HG03108 (cell line): ENCODE measurements at regions not wholly inside any gene's neighbourhood (a gene's known extent, or its start where the extent isn't known, plus 50 kb on each side); places are given as distances from the start of the nearest gene placed in this dataset.

Experiments used
- ATAC-seq: cut with Tn5 transposase; IDR thresholded peaks from one replicate; pipeline ENCODE4 v1.9.1; 2021; ENCODE audit warnings: moderate library complexity; ENCODE audit not compliant: unreplicated experiment

DNA sequence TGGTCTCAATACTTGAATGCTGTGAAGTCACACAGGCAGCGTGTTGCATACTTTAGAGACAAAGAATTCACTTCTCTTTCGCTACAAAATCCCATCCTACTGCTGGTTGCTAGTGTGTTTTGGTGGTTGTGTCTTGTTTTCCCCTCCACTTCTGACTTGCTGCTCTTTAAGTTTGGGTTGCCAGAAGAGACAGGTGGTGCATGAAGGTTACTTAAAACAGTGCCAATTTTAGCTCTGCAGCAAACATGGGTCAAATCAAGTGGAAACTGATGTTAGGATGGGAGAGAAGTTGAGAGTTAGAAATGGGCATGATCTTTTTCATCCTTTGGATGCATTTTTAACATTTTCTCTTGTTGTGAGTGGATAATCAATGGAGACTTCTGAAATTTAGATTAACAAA lies 136.2 kb upstream of the KCNH7 start:
- no peak for ATAC-seq

DNA sequence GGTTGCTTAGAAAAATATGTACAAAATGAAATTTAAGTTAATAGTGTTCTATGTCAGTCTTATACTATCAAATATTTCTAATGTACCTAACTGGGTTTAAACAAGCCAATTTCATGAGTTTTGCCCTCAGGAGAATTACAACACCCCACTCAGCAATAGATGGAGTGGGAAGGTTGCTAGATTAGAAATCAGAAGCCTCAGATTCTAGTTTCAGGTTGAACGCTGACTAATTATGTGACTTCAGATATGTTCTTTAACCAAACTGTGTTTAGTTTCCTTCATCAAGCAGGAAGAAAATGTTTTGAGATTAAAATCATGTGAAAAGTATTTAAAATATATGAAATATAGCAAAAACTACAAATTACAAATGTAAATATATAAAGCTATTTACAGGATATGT lies 133.8 kb upstream of the KCNH7 start:
- no peak for ATAC-seq

DNA sequence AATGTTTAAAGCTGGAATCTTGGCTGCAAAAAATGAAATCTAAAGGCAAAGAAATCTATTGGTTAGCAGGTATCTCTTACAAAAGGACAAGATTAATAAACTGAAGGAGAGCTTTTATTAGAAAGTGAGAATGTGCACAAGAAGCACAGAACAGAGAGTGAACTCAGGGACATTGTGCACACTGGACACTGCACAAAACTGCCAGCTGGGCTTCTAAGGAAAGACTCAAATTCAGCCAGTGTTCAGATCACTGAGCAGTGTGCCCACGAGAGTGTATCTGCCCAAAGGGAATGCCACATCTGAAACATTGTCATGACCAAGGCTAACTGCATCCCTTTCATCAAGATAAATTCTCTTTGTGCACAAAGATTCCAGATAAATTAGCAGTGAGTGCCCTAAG lies 129.7 kb upstream of the KCNH7 start:
- no peak for ATAC-seq

DNA sequence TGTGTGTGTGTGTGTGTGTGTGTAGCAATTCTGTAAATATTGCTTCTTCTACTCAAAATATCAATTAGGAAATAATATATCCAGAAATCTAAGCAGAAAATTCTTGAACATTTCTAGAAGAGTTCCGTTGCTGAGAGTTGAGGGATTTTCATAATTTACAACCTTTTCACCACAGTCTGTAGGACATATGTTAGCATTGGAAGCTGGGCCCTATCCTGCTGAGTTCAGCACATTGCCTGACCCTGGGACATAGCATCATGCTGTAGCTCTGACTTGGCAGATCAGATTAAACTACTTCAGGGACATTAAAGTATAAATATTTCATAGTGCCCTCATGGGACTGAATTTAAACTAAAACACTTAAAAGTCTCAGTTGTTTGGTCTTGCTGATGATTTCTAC lies 129.2 kb upstream of the KCNH7 start:
- ATAC-seq = no peak

DNA sequence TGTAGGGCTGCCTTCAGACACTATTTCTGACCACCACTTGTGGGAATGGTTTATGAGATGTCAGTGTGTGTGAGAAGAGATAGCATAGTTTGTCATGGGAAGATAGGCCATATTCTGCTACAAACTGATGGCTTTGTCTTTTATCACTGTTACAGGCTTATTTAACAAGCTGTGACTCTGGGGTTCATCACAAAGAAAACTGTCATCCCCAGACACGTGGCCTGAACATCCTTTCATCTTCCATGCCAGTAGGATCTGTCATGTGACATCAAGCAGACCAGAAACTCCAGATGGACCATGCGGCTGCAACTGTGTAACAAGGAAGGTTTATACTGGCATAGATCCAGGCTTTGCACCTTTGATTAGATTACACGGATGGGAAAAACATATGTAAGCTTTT lies 128.6 kb upstream of the KCNH7 start:
- ATAC-seq = no peak

DNA sequence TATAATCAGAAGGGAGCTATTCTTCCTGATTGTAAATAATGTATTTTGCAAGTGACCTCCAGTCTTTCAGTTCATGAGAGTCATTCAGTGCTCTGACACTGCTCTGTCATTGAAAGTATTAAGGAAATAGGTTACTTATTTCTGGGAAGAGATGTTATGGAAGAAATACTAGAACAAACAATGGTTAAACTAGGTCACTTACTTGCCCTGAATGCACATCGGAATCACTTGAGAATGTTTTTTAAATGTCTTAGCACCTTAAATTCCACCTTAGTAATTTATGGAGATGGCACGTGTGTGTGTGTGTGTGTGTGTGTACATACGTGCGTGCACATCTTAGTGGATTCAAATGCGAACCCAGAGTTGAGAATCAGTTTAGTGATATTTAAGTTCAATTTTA lies 126.6 kb upstream of the KCNH7 start:
- ATAC-seq = no peak

DNA sequence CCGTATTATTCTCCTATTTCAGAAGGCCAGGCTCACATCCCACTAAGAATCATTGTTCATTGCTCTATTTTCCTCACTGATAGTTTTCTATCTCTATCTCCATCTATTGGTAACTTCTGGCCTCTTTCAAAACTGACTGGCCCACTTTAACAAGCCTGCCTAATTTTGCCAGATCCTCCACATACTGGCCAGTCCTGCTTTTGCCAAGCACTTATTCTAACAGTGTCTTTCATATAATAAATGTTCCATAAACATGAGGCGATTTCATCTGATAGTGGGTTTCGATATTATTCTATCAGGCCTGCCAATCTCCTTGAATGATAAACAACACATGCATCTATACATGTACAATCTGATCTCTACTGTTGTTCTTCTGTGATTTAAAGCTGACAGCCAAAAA lies 125.9 kb upstream of the KCNH7 start:
- ATAC-seq = no peak

DNA sequence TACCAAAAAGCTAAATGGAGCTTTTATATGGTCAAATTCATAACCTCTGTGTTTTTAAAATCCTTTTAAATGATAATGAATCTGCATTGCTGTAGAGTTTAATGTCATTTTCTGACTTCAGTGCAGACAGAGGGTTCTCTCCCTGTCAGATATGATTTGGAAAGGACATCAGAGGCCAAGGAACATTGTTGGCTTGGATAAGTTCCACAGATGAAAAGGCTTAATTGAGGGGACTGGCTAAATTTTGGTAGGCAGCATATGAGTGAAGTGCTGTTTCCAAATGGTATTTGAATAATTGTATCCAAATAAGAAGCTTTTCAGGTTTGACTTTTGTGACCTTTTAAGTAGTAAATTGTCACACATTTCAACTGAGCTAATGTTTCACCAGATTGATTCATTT lies 124.6 kb upstream of the KCNH7 start:
- no peak for ATAC-seq

DNA sequence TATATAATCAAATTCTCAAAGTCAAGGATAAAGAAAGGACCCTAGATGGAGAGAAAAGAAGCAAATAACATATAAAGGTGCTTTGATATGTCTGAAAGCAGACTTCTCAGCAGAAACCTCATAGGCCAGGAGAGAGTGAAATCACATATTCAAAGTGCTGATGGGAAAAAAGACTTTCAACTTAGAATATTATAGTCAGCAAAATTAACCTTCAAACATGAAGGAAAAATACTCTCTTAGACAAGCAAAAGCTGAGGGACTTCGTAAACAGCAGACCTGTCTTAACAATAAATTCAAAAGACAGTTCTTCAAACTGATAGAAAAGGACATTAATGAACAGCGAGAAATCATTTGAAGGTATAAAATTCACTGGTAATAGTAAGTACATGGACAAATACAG lies 107.2 kb upstream of the KCNH7 start:
- ATAC-seq = no peak

DNA sequence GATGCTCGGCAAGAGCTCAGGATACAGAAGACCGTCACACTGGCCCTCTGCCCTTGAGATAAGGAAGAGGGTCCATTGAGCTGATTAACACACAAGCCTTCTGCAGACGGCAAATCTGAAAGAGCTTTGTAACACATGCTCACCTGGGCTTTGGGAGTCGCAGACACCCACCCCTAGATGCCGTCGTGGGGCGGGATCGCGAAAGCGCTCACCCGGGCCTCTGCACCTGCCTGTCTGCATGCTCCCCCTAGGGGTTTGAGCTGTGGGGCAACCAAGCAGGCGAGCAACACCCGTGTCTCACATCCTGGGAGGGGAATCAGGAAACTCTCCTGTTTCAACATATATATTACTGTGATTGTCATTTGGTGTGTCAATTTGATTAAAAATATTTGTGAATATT lies 99.8 kb upstream of the KCNH7 start:
- no peak for ATAC-seq

DNA sequence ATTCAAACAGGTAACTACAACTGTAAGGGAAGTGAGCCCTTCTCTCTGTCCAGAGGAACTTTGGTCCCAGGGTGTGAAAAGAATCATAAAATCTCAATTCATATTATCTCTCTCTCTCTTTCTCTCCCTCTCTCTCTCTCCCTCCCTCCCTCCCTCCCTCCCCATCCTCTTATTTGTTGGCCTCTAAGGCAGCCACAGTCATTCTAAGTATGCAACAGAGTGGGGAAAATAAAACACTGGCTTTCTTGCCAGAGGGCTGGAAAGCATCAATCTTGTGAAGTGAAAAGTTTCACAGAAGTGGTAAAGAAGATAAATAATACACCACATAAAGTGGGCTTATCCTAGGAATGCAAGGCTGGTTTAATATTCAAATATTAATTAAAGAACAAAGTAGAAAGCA lies 95.6 kb upstream of the KCNH7 start:
- ATAC-seq = no peak

DNA sequence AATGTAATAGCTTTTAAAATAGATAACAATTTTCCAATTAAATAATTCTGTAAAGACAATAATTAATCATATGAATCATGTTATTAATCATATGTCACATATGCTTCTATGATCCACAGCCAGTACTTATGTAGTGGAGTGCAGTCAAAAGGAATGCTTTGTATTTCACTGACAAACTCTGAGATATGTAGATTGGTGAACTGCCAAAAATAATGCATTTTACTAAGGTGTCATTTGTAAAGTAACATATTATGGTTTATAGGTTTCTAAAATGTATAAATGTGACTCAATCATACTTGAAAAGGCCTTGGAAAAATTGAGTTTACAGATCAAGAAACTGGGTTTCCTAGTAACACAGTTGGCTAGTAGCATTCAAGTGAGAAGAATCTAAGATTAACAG lies 93.8 kb upstream of the KCNH7 start:
- ATAC-seq = no peak

DNA sequence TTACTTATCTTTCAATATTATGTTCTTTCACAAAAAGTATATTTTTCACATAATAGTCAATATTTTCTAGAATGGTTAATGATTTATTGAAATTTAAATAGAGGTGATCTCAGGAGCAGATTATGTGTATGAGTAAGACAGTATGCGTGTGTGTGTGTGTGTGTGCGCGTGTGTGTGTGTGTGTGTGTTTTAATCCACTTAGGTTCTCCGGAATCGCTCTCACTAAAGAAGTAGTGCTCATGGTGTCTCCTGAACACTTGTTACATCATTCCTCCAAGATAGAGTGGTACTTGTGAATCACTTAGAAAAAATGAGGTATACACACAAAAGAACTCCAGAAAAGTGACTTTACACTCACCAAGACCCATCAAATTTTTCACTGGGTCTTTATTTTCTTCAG lies 91.0 kb upstream of the KCNH7 start:
- ATAC-seq = no peak

DNA sequence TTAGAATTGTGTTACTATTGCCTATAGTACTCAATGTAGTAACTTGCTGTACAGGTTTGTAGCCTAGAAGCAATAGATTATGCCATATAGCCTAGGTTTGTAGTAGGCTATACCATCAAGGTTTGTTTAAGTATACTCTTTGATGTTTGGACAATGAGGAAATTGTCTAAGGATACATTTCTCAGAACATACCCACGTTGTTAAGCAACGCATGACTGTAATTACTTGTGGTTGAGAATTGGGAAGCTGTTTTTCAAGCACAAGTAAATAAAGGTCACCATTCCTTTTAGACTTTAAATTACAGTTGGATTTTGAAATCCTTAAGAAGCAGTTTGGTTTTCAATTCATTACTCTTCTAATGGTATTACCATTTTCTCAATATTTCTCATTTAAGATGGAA lies 89.8 kb upstream of the KCNH7 start:
- no peak for ATAC-seq

DNA sequence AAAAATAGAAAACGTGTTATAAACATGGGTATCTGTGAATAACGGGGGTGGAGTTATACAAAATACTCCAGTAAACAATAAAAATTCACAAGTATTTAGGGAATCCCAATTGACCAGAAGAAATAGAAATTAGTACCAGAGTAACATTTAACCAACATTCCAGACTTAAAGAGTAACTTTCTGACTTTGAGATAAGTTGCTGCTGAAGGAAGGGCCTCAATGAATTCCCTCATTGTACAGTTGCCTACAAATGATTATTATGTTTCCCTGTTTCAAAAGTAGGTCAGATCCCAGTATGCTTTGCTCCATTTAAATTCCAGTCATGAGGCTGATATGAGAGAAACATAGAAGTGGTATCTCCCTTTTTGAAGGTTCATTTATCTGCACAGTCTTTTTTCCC lies 88.3 kb upstream of the KCNH7 start:
- ATAC-seq = no peak

DNA sequence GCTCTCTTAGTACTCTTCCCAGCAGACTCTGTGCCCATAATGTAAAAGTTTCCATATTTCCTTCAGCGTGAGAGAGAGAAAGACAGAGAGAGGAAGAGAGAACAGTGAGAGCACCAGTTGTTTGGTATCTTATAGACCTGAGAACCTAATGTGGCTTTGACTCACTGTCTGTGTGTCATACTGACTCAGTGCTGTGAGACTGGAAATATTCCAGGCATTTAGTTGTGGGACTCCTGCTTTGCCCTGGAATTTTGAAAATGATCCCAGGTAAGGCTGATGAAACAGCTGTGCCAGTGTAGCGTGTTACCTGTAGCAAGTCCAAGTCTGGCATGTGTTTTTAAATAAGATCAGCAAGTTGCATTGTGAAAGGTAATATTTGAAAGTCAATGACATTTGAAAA lies 87.9 kb upstream of the KCNH7 start:
- ATAC-seq = no peak

DNA sequence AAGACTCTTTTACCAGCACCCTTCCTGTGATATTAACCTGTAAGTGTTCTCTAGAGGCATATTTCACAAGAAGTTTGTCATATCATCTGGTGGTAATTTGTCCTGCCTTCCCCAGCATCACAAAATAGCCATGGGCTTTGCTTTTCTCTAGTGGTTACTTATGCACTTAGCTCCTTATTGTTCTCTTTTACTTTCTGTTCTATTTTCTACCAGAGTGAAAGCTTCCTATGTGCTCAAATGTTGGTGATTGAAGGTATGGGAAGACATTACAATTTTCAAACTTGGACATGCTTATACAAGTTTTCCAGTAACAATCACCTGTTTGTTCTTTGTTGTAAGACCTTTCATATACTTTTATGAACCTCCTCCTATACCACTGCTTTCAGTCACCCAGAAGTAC lies 87.0 kb upstream of the KCNH7 start:
- no peak for ATAC-seq

DNA sequence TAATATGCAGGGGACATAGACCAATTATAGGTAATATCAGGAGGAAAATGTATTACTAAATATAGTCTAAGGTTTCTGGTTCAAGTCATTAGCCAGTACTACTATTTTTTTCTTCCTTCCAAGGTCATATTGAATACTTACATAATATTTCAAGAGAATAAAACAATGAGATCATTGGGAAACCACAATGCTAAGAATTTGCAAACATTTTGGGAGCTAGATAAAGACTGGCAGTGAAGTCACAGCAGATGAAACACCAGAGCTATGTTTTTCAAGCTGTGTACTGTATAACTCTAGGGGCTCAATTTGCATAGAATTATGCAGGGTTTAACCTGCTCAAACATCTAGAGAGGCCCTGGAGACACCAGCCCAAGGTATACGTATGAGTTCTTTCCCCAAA lies 80.5 kb upstream of the KCNH7 start:
- no peak for ATAC-seq

DNA sequence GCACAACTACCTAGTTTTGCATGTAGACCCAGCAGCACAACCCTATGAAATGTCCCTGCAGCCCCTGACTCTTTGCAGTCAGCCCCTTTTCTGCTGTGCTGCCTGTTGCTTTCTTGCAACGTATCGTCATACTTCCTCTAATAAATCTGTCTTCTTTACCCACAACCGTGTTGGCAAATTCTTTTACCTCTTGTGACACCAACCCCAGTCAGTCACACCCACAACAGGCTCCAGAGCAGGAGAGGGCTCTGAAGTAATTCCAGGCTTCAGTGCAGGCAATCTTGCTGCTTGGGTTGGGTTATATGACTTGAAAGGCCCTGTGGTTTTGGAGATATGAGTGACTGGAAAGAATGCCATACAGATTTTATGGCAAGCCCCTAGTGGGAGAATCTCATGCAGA lies 79.1 kb upstream of the KCNH7 start:
- ATAC-seq = no peak

DNA sequence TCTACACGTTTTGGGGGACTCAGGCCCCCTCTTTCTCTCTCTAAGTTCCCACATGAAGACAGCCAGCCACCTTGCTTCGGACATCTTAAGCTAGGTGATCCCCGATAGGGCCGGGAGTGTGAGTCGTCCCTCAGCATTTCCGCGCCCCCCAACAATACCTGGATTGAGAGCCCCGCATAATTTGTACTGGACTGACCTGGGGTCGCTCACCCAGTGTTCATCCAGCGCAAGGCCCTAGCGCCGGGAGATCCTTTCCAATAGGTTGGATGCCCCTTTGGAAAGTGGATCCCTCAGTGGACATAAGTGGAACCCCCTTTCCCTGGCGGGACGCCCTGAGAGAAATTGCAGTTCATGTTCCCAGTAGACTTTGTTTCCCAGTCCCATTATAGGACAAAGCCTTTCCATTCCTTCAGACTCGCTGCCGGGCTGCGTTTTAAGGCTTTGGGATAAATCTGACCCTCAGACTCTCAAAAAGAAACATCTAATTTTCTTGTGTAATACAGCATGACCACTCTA lies 77.8 kb upstream of the KCNH7 start:
- no peak for ATAC-seq

DNA sequence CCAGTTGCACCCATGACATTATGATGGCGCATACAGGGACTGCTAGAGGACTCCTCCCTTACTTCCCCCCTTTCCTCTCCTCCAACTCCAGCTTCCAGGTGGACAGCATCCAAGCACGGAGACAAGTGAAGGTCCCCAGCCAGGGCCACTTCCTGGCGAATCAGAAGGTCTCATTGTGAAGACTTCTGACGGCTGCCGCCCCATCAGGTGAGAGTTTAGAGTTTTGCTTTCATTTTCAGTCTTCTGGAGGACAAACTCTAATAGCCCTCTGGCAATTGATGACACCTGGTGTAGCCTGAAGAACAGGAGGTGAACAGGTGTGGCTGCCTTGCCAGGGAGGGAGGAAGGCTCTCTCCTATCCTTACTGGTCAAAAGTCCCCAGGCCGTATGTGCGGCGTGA lies 77.3 kb upstream of the KCNH7 start:
- ATAC-seq = no peak

DNA sequence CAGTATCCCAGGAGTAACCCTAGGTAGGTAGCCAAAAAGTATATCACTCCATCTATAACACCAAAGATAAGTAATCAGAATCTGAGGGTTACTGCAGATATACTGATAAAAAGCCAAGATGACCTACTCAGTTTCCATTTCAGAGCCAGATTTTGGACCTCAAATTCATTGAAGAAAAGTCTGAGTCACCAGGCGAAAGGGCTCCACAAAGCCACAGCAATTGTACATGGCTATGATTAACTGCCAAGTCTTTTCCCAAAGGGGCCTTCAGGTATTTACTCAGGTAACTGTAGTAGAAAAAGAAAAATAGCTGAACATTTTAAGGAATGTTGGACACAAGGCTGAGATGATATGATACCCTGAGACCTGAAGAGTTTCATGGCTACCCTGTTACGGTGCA lies 75.6 kb upstream of the KCNH7 start:
- ATAC-seq = no peak

DNA sequence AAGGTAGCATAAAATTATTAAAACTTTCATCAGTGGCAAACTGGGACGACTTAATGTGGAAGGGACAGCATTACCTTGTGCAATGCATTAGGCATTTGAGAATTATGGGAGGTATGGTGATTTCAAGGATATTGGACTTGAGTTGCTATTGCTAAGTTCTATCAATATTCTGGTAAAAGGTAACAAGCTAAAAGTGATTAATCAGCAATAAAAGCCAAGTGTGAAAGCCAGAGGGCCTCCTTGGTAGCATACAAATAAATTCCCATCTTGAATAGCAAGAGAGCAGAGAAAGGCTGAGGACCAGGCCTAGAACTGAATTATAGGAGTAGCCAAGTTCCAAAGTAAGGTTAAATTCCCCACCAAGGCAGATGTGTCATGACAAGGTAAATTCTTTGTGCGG lies 74.2 kb upstream of the KCNH7 start:
- no peak for ATAC-seq

DNA sequence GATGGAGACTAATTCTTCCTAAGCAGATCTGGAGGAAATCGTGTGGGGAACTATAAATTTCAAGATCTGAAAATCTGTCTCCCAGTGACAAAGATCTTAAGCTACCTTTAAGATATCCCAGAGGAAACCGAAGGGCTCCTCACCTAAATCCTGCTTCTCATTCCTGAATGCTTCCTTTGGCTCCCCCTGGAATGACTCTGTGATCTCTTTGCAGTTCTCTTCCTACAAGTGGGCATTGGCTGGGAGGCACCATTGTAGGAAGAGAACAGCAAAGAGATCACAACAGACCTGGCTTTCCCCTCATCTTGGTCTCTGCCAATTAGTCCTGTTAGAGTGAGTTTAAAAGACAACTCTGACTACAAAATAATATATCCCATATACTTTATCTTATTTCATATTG lies 70.0 kb upstream of the KCNH7 start:
- no peak for ATAC-seq
